Eye (tissue), 1 donor: ENCODE measurements at regions not wholly inside any gene's neighbourhood (a gene's known extent, or its start where the extent isn't known, plus 50 kb on each side); places are given as distances from the start of the nearest gene placed in this dataset.
"Not testable (repeated sequence)": the region's sequence is repeated elsewhere in the genome, so short reads cannot be mapped to it uniquely, and the experiment has no call there.

ENCODE experiments used
- DNase-seq: peaks from one replicate; pipeline ENCODE4 v3.0.0-alpha.2; 2015

DNA sequence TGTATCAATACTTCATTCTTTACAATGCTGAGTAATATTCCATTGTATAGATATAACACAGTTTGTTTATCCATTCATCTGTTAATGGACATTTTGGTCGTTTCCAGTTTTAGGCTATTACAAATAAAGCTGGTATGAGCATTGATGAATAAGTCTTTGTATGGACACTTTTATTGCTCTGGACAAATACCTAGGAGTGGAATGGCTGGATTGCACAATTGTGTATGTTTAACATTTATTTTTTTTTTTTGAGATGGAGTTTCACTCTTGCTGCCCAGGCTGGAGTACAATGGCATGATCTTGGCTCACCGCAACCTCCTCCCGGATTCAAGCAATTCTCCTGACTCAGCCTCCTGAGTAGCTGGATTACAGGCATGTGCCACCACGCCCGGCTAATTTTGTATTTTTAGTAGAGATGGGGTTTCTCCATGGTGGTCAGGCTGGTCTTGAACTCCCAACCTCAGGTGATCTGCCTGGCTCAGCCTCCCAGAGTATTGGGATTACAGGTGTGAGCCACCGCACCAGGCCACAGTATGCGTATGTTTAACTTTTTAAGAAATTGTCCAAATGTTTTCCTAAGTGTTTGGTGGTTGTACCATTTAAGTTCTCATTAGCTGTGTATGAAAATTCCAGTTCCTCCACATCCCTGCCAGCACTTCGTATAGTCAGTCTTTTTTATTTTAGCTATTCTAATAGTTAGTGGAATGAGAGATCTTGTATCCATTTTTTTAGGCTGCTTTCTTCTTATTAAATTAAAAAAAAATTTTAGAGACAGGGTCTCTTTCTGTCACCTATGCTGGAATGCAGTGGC lies 194.9 kb upstream of the HAAO start:
- DNase-seq, result no peak

DNA sequence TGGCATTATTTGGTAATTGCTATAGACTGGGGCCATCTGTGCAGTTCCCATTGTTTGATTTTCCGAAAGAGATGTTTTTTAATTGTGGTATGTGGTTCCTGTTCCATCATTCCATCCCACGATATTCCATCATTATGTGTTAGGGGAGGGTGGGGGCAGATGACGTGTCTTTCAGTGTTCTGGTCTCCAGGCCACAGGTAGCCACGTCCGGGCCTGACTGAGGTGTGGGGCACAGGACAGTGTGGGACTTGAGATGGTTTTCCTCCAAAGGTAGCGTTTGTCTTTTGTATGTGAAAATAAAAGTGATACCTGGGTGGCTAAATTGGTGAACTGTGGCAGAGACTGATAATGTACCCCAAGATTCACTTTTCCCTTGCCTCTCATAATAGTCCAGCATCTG lies 192.2 kb upstream of the HAAO start:
- DNase-seq, result no peak

DNA sequence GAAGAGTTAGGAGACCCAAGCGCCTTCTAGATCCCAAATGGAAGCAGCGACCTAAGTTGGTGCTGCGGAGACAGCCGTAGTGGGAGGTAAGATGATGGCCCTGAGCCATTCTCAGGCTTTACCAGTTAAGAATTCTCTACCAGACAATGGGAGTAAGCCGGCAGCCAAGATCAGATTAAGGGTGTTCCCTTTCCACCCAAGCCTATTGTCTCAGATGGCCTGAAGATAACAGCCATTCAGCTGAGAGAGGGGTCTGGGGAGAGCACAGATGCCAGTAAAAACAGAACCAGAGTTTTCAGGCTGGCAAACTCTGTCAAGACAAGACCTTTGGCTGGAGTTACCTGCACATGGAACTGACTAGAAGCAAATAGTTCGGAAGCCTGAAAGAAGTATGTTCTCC lies 191.7 kb upstream of the HAAO start:
- DNase-seq, result no peak

GRCh38 chr2:42980764-42981416 lies 188.5 kb upstream of the HAAO start:
- DNase-seq, result no peak

DNA sequence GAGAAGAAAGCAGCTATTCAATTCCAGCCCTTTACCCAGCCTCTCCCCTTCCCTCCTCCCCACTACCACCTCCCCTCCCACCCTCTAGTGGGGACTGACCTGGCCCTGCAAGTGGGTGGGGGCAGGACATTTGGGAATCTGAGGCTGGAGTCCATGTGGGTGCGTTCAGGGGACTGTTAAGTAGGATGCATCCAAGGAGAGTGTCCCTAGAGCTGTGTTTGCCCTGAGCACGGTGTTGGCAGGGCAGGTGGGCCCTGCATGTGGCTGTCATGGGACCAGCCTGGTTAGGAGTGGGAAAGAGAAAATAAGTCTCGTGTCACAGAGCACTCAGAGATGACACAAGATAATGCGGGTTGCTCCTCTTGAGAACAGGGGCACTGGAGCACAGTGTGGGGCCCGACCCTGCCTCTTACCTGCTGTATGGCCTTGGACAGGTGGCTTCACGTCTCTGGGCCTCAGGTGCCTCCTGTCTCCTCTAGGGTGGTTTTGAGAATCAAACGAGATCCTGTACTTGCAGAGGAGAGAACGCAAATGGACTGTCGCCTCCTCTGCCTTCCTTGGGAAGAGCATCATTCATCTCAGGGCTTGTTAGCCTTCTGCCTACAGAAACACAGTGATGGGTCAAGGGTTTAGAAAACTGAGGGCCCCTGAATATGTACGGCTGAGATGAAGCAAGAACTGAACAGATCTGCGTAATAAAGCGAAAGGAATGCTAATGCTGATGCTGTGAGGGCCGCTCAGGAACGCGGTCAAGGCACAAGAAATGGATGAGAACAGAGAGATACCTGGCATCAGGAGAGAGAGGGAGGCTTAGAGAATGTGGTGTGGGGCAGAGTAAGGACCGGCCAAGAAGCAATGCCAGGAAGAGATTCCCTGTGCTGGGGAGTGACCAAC lies 187.7 kb upstream of the HAAO start:
- DNase-seq, result no peak

DNA sequence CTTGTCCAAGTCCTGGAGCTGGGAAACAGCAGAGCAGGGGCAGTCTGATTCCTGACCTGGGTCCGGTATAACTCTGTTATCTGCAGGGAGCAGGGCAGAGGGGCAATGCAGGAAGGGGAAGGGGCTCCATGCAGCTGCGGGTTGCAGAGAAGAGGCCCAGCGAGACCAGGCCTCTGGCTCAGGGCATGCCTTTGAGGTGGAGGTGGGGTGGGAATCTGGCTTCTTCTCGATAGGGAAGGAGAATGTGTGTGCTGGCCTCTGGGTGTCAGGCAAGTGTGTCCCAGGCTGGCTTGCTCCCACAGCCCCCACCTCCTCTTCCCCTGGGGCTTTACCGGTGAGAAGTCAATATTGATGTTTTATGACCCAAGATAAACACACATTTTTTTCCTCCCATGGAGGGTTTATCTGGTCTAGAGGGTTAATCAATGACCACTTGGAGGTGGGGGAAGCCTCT lies 187.1 kb upstream of the HAAO start:
- no peak for DNase-seq

- DNase-seq, result no peak
These were observed 186.6 kb upstream of the HAAO start for GRCh38 chr2:42978887-42979415.

GRCh38 chr2:42978175-42978886 lies 185.9 kb upstream of the HAAO start:
- DNase-seq, result no peak

DNA sequence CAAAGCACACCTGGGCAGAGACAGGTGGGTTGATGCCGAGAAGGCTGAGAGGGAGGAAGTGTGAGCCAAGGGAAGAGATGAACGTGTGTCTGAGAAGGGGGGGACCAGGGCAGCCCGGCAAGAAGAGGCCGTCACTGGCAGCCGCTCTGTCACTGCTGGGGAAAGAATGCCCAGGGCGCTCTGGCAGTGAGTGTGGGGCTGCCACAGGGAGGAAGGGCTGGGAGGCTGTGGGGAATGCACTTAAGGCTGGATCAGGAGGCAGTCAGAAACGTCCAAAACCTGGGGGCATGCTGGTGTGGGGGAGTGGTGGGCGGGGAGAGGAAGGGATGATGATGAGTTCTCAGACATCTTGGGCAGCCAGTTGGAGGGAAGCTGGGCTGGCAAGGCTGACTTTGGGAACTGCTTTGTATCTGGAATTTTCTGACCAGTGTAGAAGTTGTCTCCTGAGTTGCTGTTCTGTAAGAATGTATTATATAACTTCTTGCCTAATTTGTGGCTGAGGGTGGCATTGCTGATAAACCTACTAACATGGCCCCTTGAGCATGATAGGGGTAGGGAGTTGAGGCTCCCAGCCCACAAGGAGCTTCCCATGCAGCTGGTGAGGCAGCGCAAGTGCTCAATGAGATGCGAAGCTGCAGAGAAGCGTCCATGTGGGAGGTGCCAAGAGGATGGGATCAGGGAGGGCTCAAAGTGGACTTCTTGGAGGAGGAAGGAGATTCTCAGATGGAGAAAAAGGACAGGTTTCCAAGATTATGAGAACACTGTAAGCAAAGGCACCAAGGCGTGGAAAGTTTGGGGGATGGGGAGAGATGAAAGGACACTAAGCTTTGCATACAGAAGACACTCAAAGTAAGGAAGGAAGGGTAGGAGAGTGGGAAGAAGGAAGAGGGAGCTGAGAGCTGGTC lies 185.1 kb upstream of the HAAO start:
- no peak for DNase-seq

- no peak for DNase-seq
These were observed 184.0 kb upstream of the HAAO start for GRCh38 chr2:42976351-42976750.

DNA sequence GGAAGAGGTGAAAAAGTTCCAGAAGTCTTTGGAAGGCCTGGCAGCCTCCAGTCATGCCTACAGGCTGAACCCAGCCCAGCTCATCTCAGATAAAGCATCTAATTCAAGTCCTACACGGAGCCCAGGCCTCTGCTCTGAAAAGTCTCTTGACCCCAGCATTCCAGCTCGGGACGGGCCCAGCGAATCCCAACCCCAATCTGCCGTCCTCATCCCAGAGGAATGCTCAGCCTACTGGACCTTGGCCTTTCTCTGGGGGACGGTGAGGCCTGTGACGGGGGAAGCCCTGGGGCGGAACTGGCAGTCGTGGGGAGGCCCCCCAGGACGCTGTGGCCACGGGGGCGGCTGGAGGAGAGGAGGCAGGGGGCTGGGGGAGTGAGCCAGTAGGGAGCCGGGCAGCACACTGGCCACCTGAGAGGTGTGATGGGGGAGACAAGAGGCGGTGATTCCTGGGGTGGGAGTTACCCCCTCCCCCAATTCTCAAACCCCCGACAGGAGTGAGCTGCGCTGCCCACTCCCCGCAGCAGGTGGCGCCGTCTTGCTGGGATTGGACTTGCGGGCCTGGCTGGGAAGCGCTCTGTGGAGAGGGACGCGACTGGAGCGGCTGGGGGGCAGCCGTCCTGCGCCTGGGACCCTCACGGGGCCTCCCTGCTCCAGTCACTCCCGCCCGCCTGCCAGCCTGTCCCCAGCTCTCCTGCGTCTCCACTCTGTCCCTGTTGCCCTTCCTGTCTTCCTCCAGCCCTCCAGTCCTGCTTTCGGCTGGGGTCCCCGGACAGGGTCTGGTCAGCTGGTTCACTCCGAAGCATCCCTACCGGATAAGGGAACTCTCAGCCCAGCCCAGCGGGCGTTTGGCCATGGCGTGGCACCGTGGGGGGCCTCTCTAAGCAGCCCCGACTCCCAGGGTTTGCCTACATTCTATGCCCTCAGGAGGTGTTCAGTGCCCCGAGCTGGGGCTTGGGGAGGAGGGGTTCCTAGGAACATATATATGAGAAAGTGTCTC lies 182.6 kb upstream of the HAAO start:
- peak; percentile 87 for DNase-seq

DNA sequence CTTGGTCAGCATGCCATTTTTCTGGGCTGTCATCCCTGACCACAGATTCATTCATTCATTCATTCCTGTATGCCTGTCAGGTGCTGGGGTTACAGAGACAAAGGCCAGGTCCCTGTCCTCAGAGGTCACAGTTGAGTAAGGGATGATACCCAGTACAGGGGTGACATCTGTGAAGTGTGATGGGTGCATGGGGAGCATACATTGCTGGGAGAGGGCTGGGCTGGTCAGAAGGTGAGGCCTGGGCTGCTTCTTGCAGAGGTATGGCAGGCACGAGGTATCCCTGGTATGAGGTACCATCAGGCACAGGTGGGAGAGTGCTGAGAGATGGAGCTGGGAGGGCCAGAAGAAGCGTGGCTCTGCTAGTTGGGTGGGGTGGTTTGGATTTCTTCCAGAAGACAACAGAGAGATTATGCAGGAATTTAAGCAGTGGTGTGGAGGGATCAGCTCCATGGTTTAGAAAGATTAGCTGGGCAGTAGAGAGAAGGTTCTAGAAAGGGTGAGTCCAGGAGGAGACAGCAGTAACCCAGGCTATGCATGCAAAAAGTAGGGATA lies 181.9 kb upstream of the HAAO start:
- DNase-seq, result no peak

- DNase-seq, result no peak
These were observed 181.3 kb upstream of the HAAO start for GRCh38 chr2:42973726-42974125.

- not testable (repeated sequence) for DNase-seq
These were observed 180.6 kb upstream of the HAAO start for GRCh38 chr2:42972933-42973516.

DNA sequence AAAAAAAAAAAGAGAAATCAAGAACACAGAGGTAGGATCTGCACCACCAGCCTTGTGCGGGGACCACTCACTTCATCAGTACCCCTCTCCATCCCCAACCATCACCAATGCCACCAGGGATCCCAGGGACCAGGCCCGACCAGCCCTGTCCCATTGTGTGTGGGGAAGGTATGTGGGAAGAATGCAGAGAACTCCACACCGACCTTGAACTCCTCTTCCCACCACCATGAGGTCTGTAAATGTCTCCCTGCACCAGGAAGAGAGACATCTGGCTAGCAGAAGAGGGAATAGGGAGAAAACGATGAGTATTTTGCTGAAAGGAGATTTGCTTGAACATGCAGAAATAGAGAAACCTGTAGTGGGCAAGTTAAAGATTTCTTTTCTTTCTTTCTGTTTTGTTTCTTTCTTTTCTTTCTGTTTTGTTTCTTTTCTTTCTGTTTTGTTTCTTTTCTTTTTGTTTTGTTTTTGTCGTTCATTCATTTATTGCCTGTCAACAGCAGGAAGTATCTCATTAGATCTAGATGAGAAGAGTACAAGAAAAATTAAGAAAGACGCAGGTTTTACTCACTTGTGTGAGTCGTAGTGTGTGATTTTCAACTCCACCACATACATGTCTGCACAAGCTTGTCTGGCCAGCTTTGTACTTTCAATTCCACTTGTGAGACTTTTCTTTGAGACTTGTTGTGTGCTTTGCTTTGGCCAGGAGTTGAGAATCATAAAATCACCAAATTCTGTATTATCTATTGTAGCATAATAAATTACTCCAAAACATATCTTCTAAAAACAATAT lies 179.8 kb upstream of the HAAO start:
- DNase-seq, result no peak

GRCh38 chr2:42971381-42971780 lies 179.0 kb upstream of the HAAO start:
- no peak for DNase-seq

DNA sequence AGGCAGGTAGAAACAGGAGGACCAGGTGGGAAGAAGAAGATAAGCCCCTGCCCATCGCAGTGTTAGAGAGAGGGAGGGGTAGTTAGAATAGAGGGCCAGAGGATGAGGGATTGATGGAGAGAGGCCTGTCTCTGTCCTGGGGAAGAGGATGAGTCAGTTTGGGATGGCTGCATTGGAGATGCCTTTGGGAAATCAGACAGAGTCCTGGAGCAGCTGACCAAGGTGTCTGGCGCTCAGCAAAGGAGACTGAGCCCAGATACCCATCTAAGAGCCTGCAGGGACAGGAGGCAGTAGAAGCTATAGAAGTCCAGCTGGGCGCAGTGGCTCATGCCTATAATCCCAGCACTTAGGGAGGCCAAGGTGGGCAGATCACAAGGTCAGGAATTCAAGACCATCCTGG lies 177.8 kb upstream of the HAAO start:
- DNase-seq, result no peak
